ENCODE measurements at regions not wholly inside any gene's neighbourhood (a gene's known extent, or its start where the extent isn't known, plus 50 kb on each side); places are given as distances from the start of the nearest gene placed in this dataset.

GRCh38 chr9:30310711-30311110 is 2073.7 kb upstream of the ACO1 start:
- H3K4me2 ChIP-seq (ENCODE audit: low read length), result no peak overlapping the region
- H3K9me3 ChIP-seq (ENCODE audit: control insufficient read depth, insufficient read depth, low read length), result no peaks in the 10 kb centered on the region
- H3K27me3 ChIP-seq (ENCODE audit: control insufficient read depth, low read length), result no peaks in the 10 kb centered on the region
- no peaks in the 10 kb centered on the region for H3K9me2 ChIP-seq (replicated peaks; ENCODE audit: control insufficient read depth, low read length)
- no peaks in the 10 kb centered on the region for H3F3A ChIP-seq (ENCODE audit: control insufficient read depth, insufficient read depth)
- no peak for TF ChIP-seq CTCF (IDR thresholded peaks at IDR 0.05; ENCODE audit: low read depth, low read length, poor library complexity, severe bottlenecking)
- TF ChIP-seq EZH2phosphoT487 (IDR thresholded peaks at IDR 0.05; ENCODE audit: borderline replicate concordance, low read length), result no peak
- no peaks in the 10 kb centered on the region for H3K79me2 ChIP-seq (ENCODE audit: control insufficient read depth, low read length)
- no peak overlapping the region for H3K4me3 ChIP-seq (ENCODE audit: low read length)
- H4K20me1 ChIP-seq (ENCODE audit: control insufficient read depth, insufficient read depth, low read depth, low read length), result no peaks in the 10 kb centered on the region
- H3K27ac ChIP-seq (ENCODE audit: low read depth, low read length), result no peak overlapping the region
- H3K4me1 ChIP-seq (ENCODE audit: control insufficient read depth, low read length), result no peaks in the 10 kb centered on the region
- H3K36me3 ChIP-seq (ENCODE audit: control insufficient read depth, low read length), result no peaks in the 10 kb centered on the region

GRCh38 chr9:30329431-30329830 is 2055.0 kb upstream of the ACO1 start:
- Histone ChIP-seq H3K4me3 (ENCODE audit: low read length) (no peak overlapping the region), H3K79me2 (ENCODE audit: control insufficient read depth, low read length) (no peaks in the 10 kb centered on the region), H4K20me1 (ENCODE audit: control insufficient read depth, insufficient read depth, low read depth, low read length) (no peaks in the 10 kb centered on the region), H3K27me3 (ENCODE audit: control insufficient read depth, low read length) (no peaks in the 10 kb centered on the region), H3F3A (ENCODE audit: control insufficient read depth, insufficient read depth) (no peaks in the 10 kb centered on the region), H3K9me3 (ENCODE audit: control insufficient read depth, insufficient read depth, low read length) (no peaks in the 10 kb centered on the region), H3K4me2 (ENCODE audit: low read length) (no peak overlapping the region), H3K27ac (ENCODE audit: low read depth, low read length) (no peak overlapping the region), H3K36me3 (ENCODE audit: control insufficient read depth, low read length) (no peaks in the 10 kb centered on the region), H3K9me2 (replicated peaks; ENCODE audit: control insufficient read depth, low read length) (no peaks in the 10 kb centered on the region), H3K4me1 (ENCODE audit: control insufficient read depth, low read length) (no peaks in the 10 kb centered on the region)
- TF ChIP-seq EZH2phosphoT487 (IDR thresholded peaks at IDR 0.05; ENCODE audit: borderline replicate concordance, low read length) (no peak), CTCF (IDR thresholded peaks at IDR 0.05; ENCODE audit: low read depth, low read length, poor library complexity, severe bottlenecking) (no peak)

GRCh38 chr9:30348904-30349303 is 2035.5 kb upstream of the ACO1 start:
- Histone ChIP-seq H3K4me2 (ENCODE audit: low read length) (no peak overlapping the region), H3K4me3 (ENCODE audit: low read length) (no peak overlapping the region), H3K27ac (ENCODE audit: low read depth, low read length) (no peak overlapping the region), H3K4me1 (ENCODE audit: control insufficient read depth, low read length) (no peaks in the 10 kb centered on the region), H3K27me3 (ENCODE audit: control insufficient read depth, low read length) (no peaks in the 10 kb centered on the region), H3K36me3 (ENCODE audit: control insufficient read depth, low read length) (no peaks in the 10 kb centered on the region), H3K9me2 (replicated peaks; ENCODE audit: control insufficient read depth, low read length) (no peaks in the 10 kb centered on the region), H3F3A (ENCODE audit: control insufficient read depth, insufficient read depth) (no peaks in the 10 kb centered on the region), H3K9me3 (ENCODE audit: control insufficient read depth, insufficient read depth, low read length) (no peaks in the 10 kb centered on the region; the same call in 1 of the 2 replicates), H3K79me2 (ENCODE audit: control insufficient read depth, low read length) (no peaks in the 10 kb centered on the region), H4K20me1 (ENCODE audit: control insufficient read depth, insufficient read depth, low read depth, low read length) (no peaks in the 10 kb centered on the region)
- no peak for TF ChIP-seq CTCF (IDR thresholded peaks at IDR 0.05; ENCODE audit: low read depth, low read length, poor library complexity, severe bottlenecking)
- no peak for TF ChIP-seq EZH2phosphoT487 (IDR thresholded peaks at IDR 0.05; ENCODE audit: borderline replicate concordance, low read length)

Data from DOHH2 (cell line).